ENCODE measurements at regions not wholly inside any gene's neighbourhood (a gene's known extent, or its start where the extent isn't known, plus 50 kb on each side); places are given as distances from the start of the nearest gene placed in this dataset.
"Not testable (repeated sequence)": the region's sequence is repeated elsewhere in the genome, so short reads cannot be mapped to it uniquely, and the experiment has no call there.

DNA sequence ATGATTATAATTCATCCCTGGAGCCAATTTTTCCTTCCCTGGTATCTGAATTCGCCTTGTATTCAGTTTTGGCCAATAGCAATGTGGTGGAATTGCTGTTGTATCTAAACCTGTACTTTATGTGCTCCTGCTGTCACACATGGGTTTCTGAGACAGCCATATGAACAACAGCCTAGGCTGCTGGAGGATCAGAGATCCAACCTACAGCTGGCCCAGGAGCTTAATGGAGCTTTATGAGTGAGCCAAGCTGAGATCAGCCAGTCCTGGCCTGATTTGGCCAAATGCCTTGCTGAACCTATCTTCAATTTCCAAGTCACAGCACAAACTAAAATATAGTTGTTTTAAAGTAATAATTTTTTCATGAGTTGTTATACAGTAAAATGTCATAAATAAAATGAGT, 1071.5 kb downstream of the PCDH7 start:
- H3K36me3 ChIP-seq (ENCODE audit: control insufficient read depth, insufficient read depth, low read length), result no peaks in the 10 kb centered on the region
- peaks cover 3% of the 10 kb centered on the region for H3K27me3 Mint-ChIP-seq (ENCODE audit: insufficient read depth, unreplicated experiment)
- no peaks in the 10 kb centered on the region for H3K9me3 Mint-ChIP-seq (ENCODE audit: unreplicated experiment)
- ChIA-PET CTCF (no interaction called here), POLR2A (no interaction called here)
- H3K9me3 ChIP-seq, result no peaks in the 10 kb centered on the region
- H3K27ac Mint-ChIP-seq (ENCODE audit: unreplicated experiment), result no peak overlapping the region
- H3K4me1 ChIP-seq, result no peaks in the 10 kb centered on the region
- H3K4me3 Mint-ChIP-seq (ENCODE audit: unreplicated experiment), result no peak overlapping the region
- no peak overlapping the region for H3K4me3 ChIP-seq (ENCODE audit: low read depth, low read length)
- no peaks in the 10 kb centered on the region for H3K4me1 Mint-ChIP-seq (ENCODE audit: low read depth, unreplicated experiment)
- H3K36me3 Mint-ChIP-seq (ENCODE audit: insufficient read depth, unreplicated experiment), result no peaks in the 10 kb centered on the region
- intact Hi-C loops (cut with micrococcal nuclease; ENCODE audit: unreplicated experiment), result no loop called here
- no peaks in the 10 kb centered on the region for H3K27me3 ChIP-seq (replicated peaks; ENCODE audit: control insufficient read depth, insufficient read depth, low read length)
- DNase-seq, result no peak
- BruUV-seq (replicated peaks), result no TSS peak
- TF ChIP-seq, protein P1, sequence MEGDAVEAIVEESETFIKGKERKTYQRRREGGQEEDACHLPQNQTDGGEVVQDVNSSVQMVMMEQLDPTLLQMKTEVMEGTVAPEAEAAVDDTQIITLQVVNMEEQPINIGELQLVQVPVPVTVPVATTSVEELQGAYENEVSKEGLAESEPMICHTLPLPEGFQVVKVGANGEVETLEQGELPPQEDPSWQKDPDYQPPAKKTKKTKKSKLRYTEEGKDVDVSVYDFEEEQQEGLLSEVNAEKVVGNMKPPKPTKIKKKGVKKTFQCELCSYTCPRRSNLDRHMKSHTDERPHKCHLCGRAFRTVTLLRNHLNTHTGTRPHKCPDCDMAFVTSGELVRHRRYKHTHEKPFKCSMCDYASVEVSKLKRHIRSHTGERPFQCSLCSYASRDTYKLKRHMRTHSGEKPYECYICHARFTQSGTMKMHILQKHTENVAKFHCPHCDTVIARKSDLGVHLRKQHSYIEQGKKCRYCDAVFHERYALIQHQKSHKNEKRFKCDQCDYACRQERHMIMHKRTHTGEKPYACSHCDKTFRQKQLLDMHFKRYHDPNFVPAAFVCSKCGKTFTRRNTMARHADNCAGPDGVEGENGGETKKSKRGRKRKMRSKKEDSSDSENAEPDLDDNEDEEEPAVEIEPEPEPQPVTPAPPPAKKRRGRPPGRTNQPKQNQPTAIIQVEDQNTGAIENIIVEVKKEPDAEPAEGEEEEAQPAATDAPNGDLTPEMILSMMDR (IDR thresholded peaks at IDR 0.05; ENCODE audit: insufficient read depth in 1 of 2, low read depth in 1 of 2, low read length in 1 of 2, severe bottlenecking in 1 of 2, unreplicated experiment in 1 of 2), result no peak

DNA sequence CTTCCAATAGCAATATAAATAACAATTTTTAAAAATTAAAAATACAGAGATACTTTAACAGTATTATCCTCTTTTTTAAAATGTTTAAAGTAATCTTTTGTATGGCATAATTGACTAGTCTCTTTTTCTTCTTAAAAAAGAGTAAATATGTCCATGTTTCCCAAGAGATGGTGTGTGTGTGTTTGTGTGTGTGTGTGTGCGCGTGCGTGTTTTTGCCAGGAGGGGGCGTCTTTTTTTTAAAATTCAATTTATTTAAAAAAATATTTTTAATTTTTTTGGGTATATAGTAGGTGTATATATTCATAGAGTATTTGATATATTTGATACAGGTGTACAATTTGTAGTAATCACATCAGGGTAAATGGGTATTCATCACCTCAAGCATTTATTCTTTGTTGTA, 1073.7 kb downstream of the PCDH7 start:
- no peak overlapping the region for H3K4me3 ChIP-seq (ENCODE audit: low read depth, low read length)
- H3K36me3 Mint-ChIP-seq (ENCODE audit: insufficient read depth, unreplicated experiment), result no peaks in the 10 kb centered on the region
- no peaks in the 10 kb centered on the region for H3K27me3 ChIP-seq (replicated peaks; ENCODE audit: control insufficient read depth, insufficient read depth, low read length)
- CTCF ChIA-PET, result no interaction called here
- H3K27me3 Mint-ChIP-seq (ENCODE audit: insufficient read depth, unreplicated experiment), result no peaks in the 10 kb centered on the region
- TF ChIP-seq, protein P1 (IDR thresholded peaks at IDR 0.05; ENCODE audit: insufficient read depth in 1 of 2, low read depth in 1 of 2, low read length in 1 of 2, severe bottlenecking in 1 of 2, unreplicated experiment in 1 of 2), result no peak
- POLR2A ChIA-PET, result no interaction called here
- no peak overlapping the region for H3K4me3 Mint-ChIP-seq (ENCODE audit: unreplicated experiment)
- no peak for DNase-seq
- no TSS peak for BruUV-seq (replicated peaks)
- H3K27ac Mint-ChIP-seq (ENCODE audit: unreplicated experiment), result no peak overlapping the region
- H3K36me3 ChIP-seq (ENCODE audit: control insufficient read depth, insufficient read depth, low read length), result no peaks in the 10 kb centered on the region
- H3K4me1 Mint-ChIP-seq (ENCODE audit: low read depth, unreplicated experiment), result no peaks in the 10 kb centered on the region
- no peaks in the 10 kb centered on the region for H3K4me1 ChIP-seq
- no peaks in the 10 kb centered on the region for H3K9me3 ChIP-seq
- H3K9me3 Mint-ChIP-seq (ENCODE audit: unreplicated experiment), result no peaks in the 10 kb centered on the region
- intact Hi-C loops (cut with micrococcal nuclease; ENCODE audit: unreplicated experiment), result no loop called here

DNA sequence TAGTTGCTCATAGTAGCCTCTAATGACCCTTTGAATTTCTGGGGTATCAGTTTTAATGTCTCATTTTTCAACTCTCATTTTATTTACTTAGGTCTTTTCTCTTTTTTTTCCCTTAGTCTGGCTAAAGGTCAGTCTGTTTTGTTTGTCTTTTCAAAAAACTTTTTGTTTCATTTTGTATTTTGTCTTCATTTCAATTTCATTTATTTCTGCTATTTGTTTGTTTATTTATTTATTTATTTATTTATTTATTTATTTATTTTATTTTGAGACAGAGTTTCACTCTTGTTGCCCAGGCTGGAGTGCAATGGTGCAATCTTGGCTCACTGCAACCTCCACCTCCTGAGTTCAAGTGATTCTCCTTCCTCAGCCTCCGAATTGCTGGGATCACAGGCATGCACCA, 1076.9 kb downstream of the PCDH7 start:
- H3K27me3 Mint-ChIP-seq (ENCODE audit: insufficient read depth, unreplicated experiment); H3K36me3 Mint-ChIP-seq (ENCODE audit: insufficient read depth, unreplicated experiment); CTCF ChIA-PET; H3K27me3 ChIP-seq (replicated peaks; ENCODE audit: control insufficient read depth, insufficient read depth, low read length); BruUV-seq (replicated peaks); intact Hi-C loops (cut with micrococcal nuclease; ENCODE audit: unreplicated experiment); POLR2A ChIA-PET; H3K4me1 ChIP-seq; H3K9me3 Mint-ChIP-seq (ENCODE audit: unreplicated experiment); H3K4me3 ChIP-seq (ENCODE audit: low read depth, low read length); H3K9me3 ChIP-seq; DNase-seq; H3K36me3 ChIP-seq (ENCODE audit: control insufficient read depth, insufficient read depth, low read length); H3K27ac Mint-ChIP-seq (ENCODE audit: unreplicated experiment); H3K4me1 Mint-ChIP-seq (ENCODE audit: low read depth, unreplicated experiment); H3K4me3 Mint-ChIP-seq (ENCODE audit: unreplicated experiment): not testable (repeated sequence)

DNA sequence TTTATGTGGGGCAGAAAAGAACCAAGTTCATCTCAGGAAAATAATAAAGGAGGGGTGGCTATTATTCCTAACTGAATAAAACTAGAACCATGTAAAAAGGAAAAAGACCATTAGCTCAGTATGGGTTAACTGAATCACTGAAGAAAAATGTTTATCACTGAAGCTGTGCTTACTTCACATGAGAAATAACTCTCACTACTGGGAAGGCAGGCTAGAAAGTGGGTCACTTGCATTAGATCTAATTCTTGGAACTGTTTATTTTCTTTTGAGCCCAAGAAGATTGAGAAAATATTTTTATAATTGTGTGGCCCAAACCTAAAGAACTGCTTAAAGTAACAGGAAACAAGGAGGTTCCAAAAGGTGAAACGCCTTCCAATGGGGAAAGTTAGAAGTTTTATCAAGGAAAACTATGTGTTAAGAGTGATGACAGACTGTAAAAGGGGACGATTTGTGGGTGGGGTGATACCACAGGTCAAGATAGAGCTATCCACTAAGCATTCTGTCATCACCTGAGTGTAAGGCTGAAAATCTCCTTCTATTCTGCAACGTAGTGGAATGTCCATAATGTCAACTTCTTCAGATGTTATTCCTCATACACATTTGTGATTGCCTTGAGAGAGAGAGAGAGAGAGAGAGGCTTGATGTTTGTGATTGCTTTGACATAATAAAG, 1083.5 kb downstream of the PCDH7 start:
- no peaks in the 10 kb centered on the region for H3K9me3 ChIP-seq
- no peaks in the 10 kb centered on the region for H3K36me3 ChIP-seq (ENCODE audit: control insufficient read depth, insufficient read depth, low read length)
- no peaks in the 10 kb centered on the region for H3K36me3 Mint-ChIP-seq (ENCODE audit: insufficient read depth, unreplicated experiment)
- DNase-seq, result no peak
- H3K4me1 ChIP-seq, result no peaks in the 10 kb centered on the region
- POLR2A ChIA-PET, result no interaction called here
- intact Hi-C loops (cut with micrococcal nuclease; ENCODE audit: unreplicated experiment), result no loop called here
- H3K27me3 Mint-ChIP-seq (ENCODE audit: insufficient read depth, unreplicated experiment), result no peaks in the 10 kb centered on the region
- H3K9me3 Mint-ChIP-seq (ENCODE audit: unreplicated experiment), result no peaks in the 10 kb centered on the region
- no peaks in the 10 kb centered on the region for H3K27me3 ChIP-seq (replicated peaks; ENCODE audit: control insufficient read depth, insufficient read depth, low read length)
- BruUV-seq (replicated peaks), result no TSS peak
- no peak overlapping the region for H3K4me3 ChIP-seq (ENCODE audit: low read depth, low read length)
- no peak overlapping the region for H3K27ac Mint-ChIP-seq (ENCODE audit: unreplicated experiment)
- TF ChIP-seq, protein P1 (IDR thresholded peaks at IDR 0.05; ENCODE audit: insufficient read depth in 1 of 2, low read depth in 1 of 2, low read length in 1 of 2, severe bottlenecking in 1 of 2, unreplicated experiment in 1 of 2), result no peak
- H3K4me1 Mint-ChIP-seq (ENCODE audit: low read depth, unreplicated experiment), result no peaks in the 10 kb centered on the region
- no peak overlapping the region for H3K4me3 Mint-ChIP-seq (ENCODE audit: unreplicated experiment)
- CTCF ChIA-PET, result no interaction called here

Data from Caco-2 (cell line).